Heart left ventricle (tissue), 13 donors: ENCODE measurements at regions not wholly inside any gene's neighbourhood (a gene's known extent, or its start where the extent isn't known, plus 50 kb on each side); places are given as distances from the start of the nearest gene placed in this dataset.

Experiments
- CTCF ChIP-seq, 12 donors: fragments of 200-600 bp; sonication (generic) in 4 of 12; IDR thresholded peaks; one replicate each; pipeline versions ENCODE4 v1.5.0 to v1.8.0; 2018 to 2022; ENCODE audit warnings: antibody characterized with exemption in 12 of 12, mild to moderate bottlenecking in 5 of 12
- POLR2A ChIP-seq, 2 donors: fragments of 450-650 bp; IDR thresholded peaks; one replicate each; pipeline ENCODE4 v1.6.1; 2017; ENCODE audit warnings: antibody characterized with exemption in 2 of 2, mild to moderate bottlenecking in 2 of 2, moderate library complexity in 2 of 2
- donor health status: ischemic (EF 13 %, LVEDD 7.1; RV severe dilation, severe dysfunction).
- donor health status: DM: no; HTN: yes; CAD: no.
- donor health status: DM: no; HTN: no; CAD: no.
- donor health status: ischemic (EF 25% LVEDD 6.9; RV normal size, moderate dysfunction).
- donor health status: ischemic (EF 25% LVEDD 5.7; RV mildly dilated, moderate dysfunction).
- donor health status: ischemic (EF 35%, LVEDD 5.7; RV mildly dilated, moderate dysfunction).
- donor health status: nonischemic (EF 11% LVEDD 7.7; RV severe dilation, severe dysfunction).
- donor health status: DM: yes; HTN: yes; CAD: no.
- donor health status: PGD.
- donor health status: ischemic (EF 29% LVEDD 5.4; RV normal size, mild dysfunction).
- donor health status: nonischemic (EF 23%, LVEDD 6.1; RV moderate dilation, normal function).

DNA sequence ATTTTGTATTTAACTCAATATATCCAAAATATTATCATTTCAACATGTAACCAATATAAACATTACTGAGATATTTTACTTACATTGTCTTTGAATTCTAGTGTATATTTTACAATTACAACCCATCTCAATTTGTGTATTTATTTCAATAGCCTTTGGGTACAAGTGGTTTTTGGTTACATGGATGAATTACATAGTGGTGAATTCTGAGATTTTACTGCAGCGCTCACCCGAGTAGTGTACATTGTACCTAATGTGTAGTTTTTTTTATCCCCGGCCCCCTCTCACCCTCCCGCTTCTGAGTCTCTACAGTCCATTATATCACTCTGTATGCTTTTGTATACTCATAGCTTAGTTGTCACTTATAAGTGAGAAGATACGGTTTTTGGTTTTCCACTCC is 117.0 kb upstream of the GALNT2 start:
- TF ChIP-seq CTCF (IDR thresholded peaks at IDR 0.05), result no peak
- no peak for TF ChIP-seq POLR2A (IDR thresholded peaks at IDR 0.05)
